PC-9 (cell line): ENCODE measurements at regions not wholly inside any gene's neighbourhood (a gene's known extent, or its start where the extent isn't known, plus 50 kb on each side); places are given as distances from the start of the nearest gene placed in this dataset.
"Not testable (repeated sequence)": the region's sequence is repeated elsewhere in the genome, so short reads cannot be mapped to it uniquely, and the experiment has no call there.

Experiments
- BruUV-seq: library from RNA; stranded (reverse); fragments of 400-500 nt; replicated peaks from 2 replicates; lab custom pipeline; 2021; lab: Mats Ljungman, UMichigan
- CTCF ChIA-PET: fragments of 300-600 bp; sonication (Branson Sonifier 250); formaldehyde crosslinking; loops from one replicate; lab custom pipeline; 2022; ENCODE audit warnings: antibody characterized with exemption; lab: Charles Lee
- POLR2A ChIA-PET: fragments of 300-600 bp; sonication (Branson Sonifier 250); formaldehyde crosslinking; loops from one replicate; lab custom pipeline; 2022; ENCODE audit warnings: antibody characterized with exemption; ENCODE audit not compliant: unreplicated experiment; lab: Charles Lee
- DNase-seq, 2 experiments: peaks; one replicate each; pipeline versions ENCODE4 v3.0.0 to v3.0.0-alpha.2; 2015 to 2022; ENCODE audit warnings: mixed read lengths in 1 of 2
- H2AFZ ChIP-seq: fragments of 200-600 bp; sonication (generic); 2 replicates; pipeline ENCODE4 v1.8.1; 2017; ENCODE audit warnings: antibody characterized with exemption
- H3F3A ChIP-seq: fragments of 200-600 bp; sonication (generic); 2 replicates; pipeline ENCODE4 v1.8.1; 2017; ENCODE audit warnings: antibody characterized with exemption, mild to moderate bottlenecking, low read depth; ENCODE audit not compliant: insufficient read depth
- H3K27ac ChIP-seq: fragments of 200-600 bp; sonication (generic); 2 replicates; pipeline ENCODE4 v1.6.1; 2016; ENCODE audit warnings: mixed run types
- H3K27me3 ChIP-seq: fragments of 200-600 bp; sonication (generic); 2 replicates; pipeline ENCODE4 v1.6.1; 2016; ENCODE audit warnings: low read depth, mixed run types; ENCODE audit not compliant: insufficient read depth
- H3K36me3 ChIP-seq: fragments of 200-600 bp; sonication (generic); 2 replicates; pipeline ENCODE4 v1.6.1; 2016; ENCODE audit warnings: low read depth, mixed run types
- H3K4me1 ChIP-seq: fragments of 200-600 bp; sonication (generic); replicated peaks from 2 replicates; pipeline ENCODE4 v1.6.1; 2016; ENCODE audit warnings: mixed run types; ENCODE audit not compliant: insufficient read depth
- H3K4me2 ChIP-seq: fragments of 200-600 bp; sonication (generic); 2 replicates; pipeline ENCODE4 v1.6.1; 2017; ENCODE audit warnings: mixed run types
- H3K4me3 ChIP-seq: fragments of 200-600 bp; sonication (generic); 2 replicates; pipeline ENCODE4 v1.6.1; 2016; ENCODE audit warnings: mixed run types
- H3K79me2 ChIP-seq: fragments of 200-600 bp; sonication (generic); 2 replicates; pipeline ENCODE4 v1.6.1; 2017; ENCODE audit warnings: low read depth, mixed run types
- H3K9me2 ChIP-seq: fragments of 200-600 bp; sonication (generic); 2 replicates; pipeline ENCODE4 v1.8.1; 2017; ENCODE audit warnings: mild to moderate bottlenecking; ENCODE audit not compliant: insufficient read depth
- H3K9me3 ChIP-seq: fragments of 200-600 bp; sonication (generic); 2 replicates; pipeline ENCODE4 v1.8.1; 2016; ENCODE audit warnings: low read depth; ENCODE audit not compliant: insufficient read depth
- H4K20me1 ChIP-seq: fragments of 200-600 bp; sonication (generic); 2 replicates; pipeline ENCODE4 v1.8.1; 2017; ENCODE audit not compliant: insufficient read depth
- CTCF ChIP-seq: fragments of 200-600 bp; sonication (generic); conservative IDR thresholded peaks from 2 replicates; pipeline ENCODE4 v1.6.1; 2017; ENCODE audit warnings: mixed run types, antibody characterized with exemption, mild to moderate bottlenecking, moderate library complexity
- EZH2 ChIP-seq: fragments of 200-600 bp; sonication (generic); IDR thresholded peaks from 2 replicates; pipeline ENCODE4 v1.8.0; 2017; ENCODE audit warnings: antibody characterized with exemption, low read depth
- intact Hi-C: fragments of 100-400 bp; cut with micrococcal nuclease; formaldehyde crosslinking; loops from one replicate; pipeline ENCODE4 v1.10.0; 2022; ENCODE audit not compliant: unreplicated experiment

- Histone ChIP-seq H3K27me3 (no peaks in the 10 kb centered on the region), H3K9me2 (no peaks in the 10 kb centered on the region), H4K20me1 (no peaks in the 10 kb centered on the region), H3F3A (peaks cover 10% of the 10 kb centered on the region), H3K9me3 (no peaks in the 10 kb centered on the region), H3K4me3 (no peak overlapping the region), H3K4me2 (peak overlapping the region; percentile 34), H3K4me1 (peaks cover 15% of the 10 kb centered on the region), H3K36me3 (no peaks in the 10 kb centered on the region), H3K79me2 (no peaks in the 10 kb centered on the region), H2AFZ (no peak overlapping the region), H3K27ac (peak overlapping the region; percentile 81)
- DNase-seq, result peak in 1 of 2 experiments; percentile 84
- no peak for TF ChIP-seq CTCF
- no peak for TF ChIP-seq EZH2
- CTCF ChIA-PET, result no interaction called here
- BruUV-seq, result no TSS peak
- POLR2A ChIA-PET, result no interaction called here
- intact Hi-C loops, result no loop called here
Measured at GRCh38 chr20:5680192-5680591, 69.4 kb upstream of the GPCPD1 start.

GRCh38 chr20:5678777-5679176 is 68.0 kb upstream of the GPCPD1 start:
- Histone ChIP-seq H3K9me3 (no peaks in the 10 kb centered on the region), H3K36me3 (no peaks in the 10 kb centered on the region), H3K27me3 (no peaks in the 10 kb centered on the region), H3K4me3 (no peak overlapping the region), H3K79me2 (no peaks in the 10 kb centered on the region), H4K20me1 (no peaks in the 10 kb centered on the region), H3K9me2 (no peaks in the 10 kb centered on the region), H2AFZ (no peak overlapping the region), H3F3A (peaks cover 16% of the 10 kb centered on the region), H3K4me2 (no peak overlapping the region), H3K27ac (no peak overlapping the region), H3K4me1 (peaks cover 21% of the 10 kb centered on the region)
- BruUV-seq, result no TSS peak
- no peak for DNase-seq
- POLR2A ChIA-PET, result no interaction called here
- TF ChIP-seq CTCF (no peak), EZH2 (no peak)
- CTCF ChIA-PET, result no interaction called here
- intact Hi-C loops, result no loop called here

- BruUV-seq, DNase-seq, H2AFZ ChIP-seq, H4K20me1 ChIP-seq, H3K27me3 ChIP-seq, H3K4me3 ChIP-seq, CTCF ChIA-PET, intact Hi-C loops, H3K4me2 ChIP-seq, H3K27ac ChIP-seq, H3K9me3 ChIP-seq, H3K36me3 ChIP-seq, POLR2A ChIA-PET, H3K9me2 ChIP-seq, H3K79me2 ChIP-seq: not testable (repeated sequence)
- Histone ChIP-seq H3F3A (peaks cover 21% of the 10 kb centered on the region), H3K4me1 (peaks cover 30% of the 10 kb centered on the region)
Measured at GRCh38 chr20:5677944-5678343, 67.1 kb upstream of the GPCPD1 start.

GRCh38 chr20:5677389-5677788 is 66.6 kb upstream of the GPCPD1 start:
- no peak for DNase-seq
- no peaks in the 10 kb centered on the region for H3K9me3 ChIP-seq
- no peaks in the 10 kb centered on the region for H4K20me1 ChIP-seq
- H3K4me2 ChIP-seq, result no peak overlapping the region
- H3K27ac ChIP-seq, result no peak overlapping the region
- BruUV-seq, result no TSS peak
- no peaks in the 10 kb centered on the region for H3K27me3 ChIP-seq
- H3F3A ChIP-seq, result peaks cover 21% of the 10 kb centered on the region
- CTCF ChIA-PET, result no interaction called here
- POLR2A ChIA-PET, result no interaction called here
- no peaks in the 10 kb centered on the region for H3K79me2 ChIP-seq
- peaks cover 30% of the 10 kb centered on the region for H3K4me1 ChIP-seq
- H2AFZ ChIP-seq, result no peak overlapping the region
- TF ChIP-seq CTCF (no peak), EZH2 (no peak)
- no peaks in the 10 kb centered on the region for H3K9me2 ChIP-seq
- intact Hi-C loops, result no loop called here
- H3K36me3 ChIP-seq, result no peaks in the 10 kb centered on the region
- no peak overlapping the region for H3K4me3 ChIP-seq
